GM23338 (cell line): ENCODE measurements at regions not wholly inside any gene's neighbourhood (a gene's known extent, or its start where the extent isn't known, plus 50 kb on each side); places are given as distances from the start of the nearest gene placed in this dataset.

Source experiments
- ATAC-seq: fragments of 200-7000 bp; cut with Tn5 transposase; 3 replicates; pipeline ENCODE4 v1.9.1; 2020
- DNase-seq: peaks from one replicate; pipeline ENCODE4 v3.0.0-alpha.2; 2015; ENCODE audit warnings: low spot score
- H2AFZ ChIP-seq: fragments of 200-600 bp; sonication (generic); 2 replicates; pipeline ENCODE4 v1.8.0; 2016; ENCODE audit warnings: antibody characterized with exemption, mild to moderate bottlenecking, moderate library complexity
- H3F3A ChIP-seq: fragments of 200-600 bp; sonication (generic); replicated peaks from 2 replicates; pipeline ENCODE4 v1.8.0; 2017; ENCODE audit warnings: antibody characterized with exemption, mixed run types, low read depth
- H3K27ac ChIP-seq: fragments of 200-600 bp; sonication (generic); 2 replicates; pipeline ENCODE4 v1.6.1; 2016; ENCODE audit warnings: low read depth
- H3K27me3 ChIP-seq: fragments of 200-600 bp; sonication (generic); 2 replicates; pipeline ENCODE4 v1.8.0; 2016; ENCODE audit warnings: mild to moderate bottlenecking, mixed run types, moderate library complexity; ENCODE audit not compliant: insufficient read depth
- H3K36me3 ChIP-seq: fragments of 200-600 bp; sonication (generic); 2 replicates; pipeline ENCODE4 v1.8.0; 2016; ENCODE audit warnings: mild to moderate bottlenecking; ENCODE audit not compliant: insufficient read depth
- H3K4me1 ChIP-seq: fragments of 200-600 bp; sonication (generic); 2 replicates; pipeline ENCODE4 v1.8.0; 2016; ENCODE audit warnings: mild to moderate bottlenecking, moderate library complexity; ENCODE audit not compliant: insufficient read depth
- H3K4me2 ChIP-seq: fragments of 200-600 bp; sonication (generic); 2 replicates; pipeline ENCODE4 v1.7.1; 2017; ENCODE audit warnings: mixed run types
- H3K4me3 ChIP-seq: fragments of 200-600 bp; sonication (generic); 2 replicates; pipeline ENCODE4 v1.6.1; 2016; ENCODE audit warnings: mixed run types
- H3K79me2 ChIP-seq: fragments of 200-600 bp; sonication (generic); replicated peaks from 2 replicates; pipeline ENCODE4 v1.8.0; 2017; ENCODE audit warnings: mild to moderate bottlenecking; ENCODE audit not compliant: insufficient read depth
- H3K9me2 ChIP-seq: fragments of 200-600 bp; sonication (generic); 2 replicates; pipeline ENCODE4 v1.8.0; 2017; ENCODE audit not compliant: insufficient read depth
- H4K20me1 ChIP-seq: fragments of 200-600 bp; sonication (generic); replicated peaks from 2 replicates; pipeline ENCODE4 v1.8.0; 2017; ENCODE audit warnings: mild to moderate bottlenecking; ENCODE audit not compliant: insufficient read depth
- H3K27ac Mint-ChIP-seq: 2 replicates; pipeline ENCODE4 v1.8.0; 2020; ENCODE audit warnings: inconsistent platforms, mild to moderate bottlenecking, moderate library complexity, mixed read lengths
- H3K27me3 Mint-ChIP-seq: 3 replicates; pipeline ENCODE4 v1.8.0; 2022; ENCODE audit warnings: low read depth, mild to moderate bottlenecking, moderate library complexity, mixed read lengths, inconsistent platforms; ENCODE audit not compliant: insufficient read depth, poor library complexity
- H3K36me3 Mint-ChIP-seq: 3 replicates; pipeline ENCODE4 v1.8.0; 2021; ENCODE audit warnings: low read depth, mild to moderate bottlenecking, inconsistent platforms, moderate library complexity, mixed read lengths
- H3K4me1 Mint-ChIP-seq: 3 replicates; pipeline ENCODE4 v1.8.0; 2020; ENCODE audit warnings: mild to moderate bottlenecking, inconsistent platforms, mixed read lengths
- H3K4me3 Mint-ChIP-seq: 3 replicates; pipeline ENCODE4 v1.8.0; 2021; ENCODE audit warnings: moderate library complexity, mild to moderate bottlenecking, inconsistent platforms, mixed read lengths
- H3K9me3 Mint-ChIP-seq: 3 replicates; pipeline ENCODE4 v1.8.0; 2020; ENCODE audit warnings: moderate library complexity, mild to moderate bottlenecking, inconsistent platforms, mixed read lengths
- CREB1 ChIP-seq: fragments of 250-450 bp; sonication (Bioruptor Pico); IDR thresholded peaks from 2 replicates; pipeline ENCODE4 v1.5.0; 2020; ENCODE audit warnings: low read depth, mild to moderate bottlenecking, moderate library complexity
- EZH2 ChIP-seq: fragments of 200-600 bp; sonication (generic); IDR thresholded peaks from one replicate; pipeline ENCODE4 v1.8.0; 2017; ENCODE audit warnings: antibody characterized with exemption, mild to moderate bottlenecking, low read depth; ENCODE audit not compliant: unreplicated experiment
- EZH2phosphoT487 ChIP-seq: fragments of 200-600 bp; sonication (generic); IDR thresholded peaks from one replicate; pipeline ENCODE4 v1.8.1; 2018; ENCODE audit warnings: antibody characterized with exemption; ENCODE audit not compliant: unreplicated experiment
- JUNB ChIP-seq: IDR thresholded peaks from one replicate; pipeline ENCODE4 v1.6.1; 2016; ENCODE audit warnings: antibody characterized with exemption; ENCODE audit not compliant: unreplicated experiment
- NANOG ChIP-seq: IDR thresholded peaks from 2 replicates; pipeline ENCODE4 v1.6.1; 2016; ENCODE audit warnings: antibody characterized with exemption, borderline replicate concordance
- ZNF114 ChIP-seq: fragments of 250-450 bp; sonication (Bioruptor Pico); IDR thresholded peaks from 2 replicates; pipeline ENCODE4 v1.5.0; 2020; ENCODE audit warnings: mild to moderate bottlenecking, moderate library complexity
- TF ChIP-seq, protein P1 (sequence below), 2 experiments: fragments of 200-600 bp in 1 of 2; sonication (generic) in 1 of 2; conservative IDR thresholded peaks; 2 replicates each; pipeline versions ENCODE4 v1.5.1 to v1.6.1; 2016 to 2017; ENCODE audit warnings: antibody characterized with exemption in 2 of 2, low read depth in 2 of 2, mild to moderate bottlenecking in 2 of 2, moderate library complexity in 1 of 2
- TF ChIP-seq, protein P2 (sequence below): IDR thresholded peaks from 2 replicates; pipeline ENCODE4 v1.6.1; 2016; ENCODE audit warnings: antibody characterized with exemption
- TF ChIP-seq, protein P3 (sequence below): fragments of 250-450 bp; sonication (Bioruptor Pico); IDR thresholded peaks from 2 replicates; pipeline ENCODE4 v1.5.0; 2020; ENCODE audit warnings: mild to moderate bottlenecking, moderate library complexity

DNA sequence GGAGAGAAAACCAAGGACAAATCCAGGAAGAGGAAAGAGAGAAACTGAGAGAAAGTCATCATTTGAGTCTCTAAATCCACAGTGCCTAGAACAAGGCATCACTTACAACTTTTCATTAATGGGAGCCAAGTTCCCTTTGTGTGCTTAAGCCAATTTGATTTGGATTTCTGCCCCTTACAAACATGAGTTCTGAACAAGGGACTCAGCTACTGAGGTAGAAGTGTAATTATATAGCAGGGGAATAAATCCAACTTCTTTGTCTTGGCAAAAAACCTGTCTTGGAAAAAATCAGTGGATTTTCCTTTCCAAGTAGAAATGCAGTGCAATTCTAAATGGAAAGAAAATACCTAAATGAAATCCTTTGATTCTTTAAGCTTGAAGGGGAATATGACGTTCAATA, 307.2 kb upstream of the CNTN3 start:
- H3K27ac Mint-ChIP-seq = no peak overlapping the region
- H3K9me3 Mint-ChIP-seq = no peaks in the 10 kb centered on the region
- Histone ChIP-seq H3K27me3 (no peaks in the 10 kb centered on the region), H3F3A (no peaks in the 10 kb centered on the region), H3K4me1 (no peaks in the 10 kb centered on the region), H3K4me3 (no peak overlapping the region), H4K20me1 (no peaks in the 10 kb centered on the region), H3K9me2 (no peaks in the 10 kb centered on the region), H3K4me2 (no peak overlapping the region), H3K27ac (no peak overlapping the region), H2AFZ (no peak overlapping the region), H3K79me2 (no peaks in the 10 kb centered on the region), H3K36me3 (no peaks in the 10 kb centered on the region)
- H3K4me3 Mint-ChIP-seq = no peak overlapping the region
- ATAC-seq = no peak
- H3K4me1 Mint-ChIP-seq = no peaks in the 10 kb centered on the region
- TF ChIP-seq EZH2 = no peak
- TF ChIP-seq JUNB = no peak
- TF ChIP-seq, protein P1, sequence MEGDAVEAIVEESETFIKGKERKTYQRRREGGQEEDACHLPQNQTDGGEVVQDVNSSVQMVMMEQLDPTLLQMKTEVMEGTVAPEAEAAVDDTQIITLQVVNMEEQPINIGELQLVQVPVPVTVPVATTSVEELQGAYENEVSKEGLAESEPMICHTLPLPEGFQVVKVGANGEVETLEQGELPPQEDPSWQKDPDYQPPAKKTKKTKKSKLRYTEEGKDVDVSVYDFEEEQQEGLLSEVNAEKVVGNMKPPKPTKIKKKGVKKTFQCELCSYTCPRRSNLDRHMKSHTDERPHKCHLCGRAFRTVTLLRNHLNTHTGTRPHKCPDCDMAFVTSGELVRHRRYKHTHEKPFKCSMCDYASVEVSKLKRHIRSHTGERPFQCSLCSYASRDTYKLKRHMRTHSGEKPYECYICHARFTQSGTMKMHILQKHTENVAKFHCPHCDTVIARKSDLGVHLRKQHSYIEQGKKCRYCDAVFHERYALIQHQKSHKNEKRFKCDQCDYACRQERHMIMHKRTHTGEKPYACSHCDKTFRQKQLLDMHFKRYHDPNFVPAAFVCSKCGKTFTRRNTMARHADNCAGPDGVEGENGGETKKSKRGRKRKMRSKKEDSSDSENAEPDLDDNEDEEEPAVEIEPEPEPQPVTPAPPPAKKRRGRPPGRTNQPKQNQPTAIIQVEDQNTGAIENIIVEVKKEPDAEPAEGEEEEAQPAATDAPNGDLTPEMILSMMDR (conservative IDR thresholded peaks at IDR 0.05; ENCODE audit: low read depth in 2 of 2) = no peak
- no peak for TF ChIP-seq NANOG
- TF ChIP-seq EZH2phosphoT487 = no peak
- TF ChIP-seq CREB1 (CRISPR knock-in tag) = no peak
- TF ChIP-seq, protein P2, sequence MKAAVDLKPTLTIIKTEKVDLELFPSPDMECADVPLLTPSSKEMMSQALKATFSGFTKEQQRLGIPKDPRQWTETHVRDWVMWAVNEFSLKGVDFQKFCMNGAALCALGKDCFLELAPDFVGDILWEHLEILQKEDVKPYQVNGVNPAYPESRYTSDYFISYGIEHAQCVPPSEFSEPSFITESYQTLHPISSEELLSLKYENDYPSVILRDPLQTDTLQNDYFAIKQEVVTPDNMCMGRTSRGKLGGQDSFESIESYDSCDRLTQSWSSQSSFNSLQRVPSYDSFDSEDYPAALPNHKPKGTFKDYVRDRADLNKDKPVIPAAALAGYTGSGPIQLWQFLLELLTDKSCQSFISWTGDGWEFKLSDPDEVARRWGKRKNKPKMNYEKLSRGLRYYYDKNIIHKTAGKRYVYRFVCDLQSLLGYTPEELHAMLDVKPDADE = no peak
- TF ChIP-seq, protein P3, sequence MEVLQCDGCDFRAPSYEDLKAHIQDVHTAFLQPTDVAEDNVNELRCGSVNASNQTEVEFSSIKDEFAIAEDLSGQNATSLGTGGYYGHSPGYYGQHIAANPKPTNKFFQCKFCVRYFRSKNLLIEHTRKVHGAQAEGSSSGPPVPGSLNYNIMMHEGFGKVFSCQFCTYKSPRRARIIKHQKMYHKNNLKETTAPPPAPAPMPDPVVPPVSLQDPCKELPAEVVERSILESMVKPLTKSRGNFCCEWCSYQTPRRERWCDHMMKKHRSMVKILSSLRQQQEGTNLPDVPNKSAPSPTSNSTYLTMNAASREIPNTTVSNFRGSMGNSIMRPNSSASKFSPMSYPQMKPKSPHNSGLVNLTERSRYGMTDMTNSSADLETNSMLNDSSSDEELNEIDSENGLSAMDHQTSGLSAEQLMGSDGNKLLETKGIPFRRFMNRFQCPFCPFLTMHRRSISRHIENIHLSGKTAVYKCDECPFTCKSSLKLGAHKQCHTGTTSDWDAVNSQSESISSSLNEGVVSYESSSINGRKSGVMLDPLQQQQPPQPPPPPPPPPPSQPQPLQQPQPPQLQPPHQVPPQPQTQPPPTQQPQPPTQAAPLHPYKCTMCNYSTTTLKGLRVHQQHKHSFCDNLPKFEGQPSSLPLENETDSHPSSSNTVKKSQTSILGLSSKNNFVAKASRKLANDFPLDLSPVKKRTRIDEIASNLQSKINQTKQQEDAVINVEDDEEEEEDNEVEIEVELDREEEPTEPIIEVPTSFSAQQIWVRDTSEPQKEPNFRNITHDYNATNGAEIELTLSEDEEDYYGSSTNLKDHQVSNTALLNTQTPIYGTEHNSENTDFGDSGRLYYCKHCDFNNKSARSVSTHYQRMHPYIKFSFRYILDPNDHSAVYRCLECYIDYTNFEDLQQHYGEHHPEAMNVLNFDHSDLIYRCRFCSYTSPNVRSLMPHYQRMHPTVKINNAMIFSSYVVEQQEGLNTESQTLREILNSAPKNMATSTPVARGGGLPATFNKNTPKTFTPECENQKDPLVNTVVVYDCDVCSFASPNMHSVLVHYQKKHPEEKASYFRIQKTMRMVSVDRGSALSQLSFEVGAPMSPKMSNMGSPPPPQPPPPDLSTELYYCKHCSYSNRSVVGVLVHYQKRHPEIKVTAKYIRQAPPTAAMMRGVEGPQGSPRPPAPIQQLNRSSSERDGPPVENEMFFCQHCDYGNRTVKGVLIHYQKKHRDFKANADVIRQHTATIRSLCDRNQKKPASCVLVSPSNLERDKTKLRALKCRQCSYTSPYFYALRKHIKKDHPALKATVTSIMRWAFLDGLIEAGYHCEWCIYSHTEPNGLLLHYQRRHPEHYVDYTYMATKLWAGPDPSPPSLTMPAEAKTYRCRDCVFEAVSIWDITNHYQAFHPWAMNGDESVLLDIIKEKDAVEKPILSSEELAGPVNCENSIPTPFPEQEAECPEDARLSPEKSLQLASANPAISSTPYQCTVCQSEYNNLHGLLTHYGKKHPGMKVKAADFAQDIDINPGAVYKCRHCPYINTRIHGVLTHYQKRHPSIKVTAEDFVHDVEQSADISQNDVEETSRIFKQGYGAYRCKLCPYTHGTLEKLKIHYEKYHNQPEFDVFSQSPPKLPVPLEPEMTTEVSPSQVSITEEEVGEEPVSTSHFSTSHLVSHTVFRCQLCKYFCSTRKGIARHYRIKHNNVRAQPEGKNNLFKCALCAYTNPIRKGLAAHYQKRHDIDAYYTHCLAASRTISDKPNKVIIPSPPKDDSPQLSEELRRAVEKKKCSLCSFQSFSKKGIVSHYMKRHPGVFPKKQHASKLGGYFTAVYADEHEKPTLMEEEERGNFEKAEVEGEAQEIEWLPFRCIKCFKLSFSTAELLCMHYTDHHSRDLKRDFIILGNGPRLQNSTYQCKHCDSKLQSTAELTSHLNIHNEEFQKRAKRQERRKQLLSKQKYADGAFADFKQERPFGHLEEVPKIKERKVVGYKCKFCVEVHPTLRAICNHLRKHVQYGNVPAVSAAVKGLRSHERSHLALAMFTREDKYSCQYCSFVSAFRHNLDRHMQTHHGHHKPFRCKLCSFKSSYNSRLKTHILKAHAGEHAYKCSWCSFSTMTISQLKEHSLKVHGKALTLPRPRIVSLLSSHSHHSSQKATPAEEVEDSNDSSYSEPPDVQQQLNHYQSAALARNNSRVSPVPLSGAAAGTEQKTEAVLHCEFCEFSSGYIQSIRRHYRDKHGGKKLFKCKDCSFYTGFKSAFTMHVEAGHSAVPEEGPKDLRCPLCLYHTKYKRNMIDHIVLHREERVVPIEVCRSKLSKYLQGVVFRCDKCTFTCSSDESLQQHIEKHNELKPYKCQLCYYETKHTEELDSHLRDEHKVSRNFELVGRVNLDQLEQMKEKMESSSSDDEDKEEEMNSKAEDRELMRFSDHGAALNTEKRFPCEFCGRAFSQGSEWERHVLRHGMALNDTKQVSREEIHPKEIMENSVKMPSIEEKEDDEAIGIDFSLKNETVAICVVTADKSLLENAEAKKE (CRISPR knock-in tag) = no peak
- no peak for TF ChIP-seq ZNF114 (CRISPR knock-in tag)
- H3K27me3 Mint-ChIP-seq = no peaks in the 10 kb centered on the region
- no peaks in the 10 kb centered on the region for H3K36me3 Mint-ChIP-seq
- no peak for DNase-seq
